ENCODE measurements at regions not wholly inside any gene's neighbourhood (a gene's known extent, or its start where the extent isn't known, plus 50 kb on each side); places are given as distances from the start of the nearest gene placed in this dataset.
"Not testable (repeated sequence)": the region's sequence is repeated elsewhere in the genome, so short reads cannot be mapped to it uniquely, and the experiment has no call there.

- TF ChIP-seq CTCF (IDR thresholded peaks at IDR 0.05; ENCODE audit: low read depth, low read length): no peak
- in situ Hi-C loops (cut with HindIII; ENCODE audit: low sequenced_read_pairs): no loop called here
- H3K4me3 ChIP-seq (ENCODE audit: low read depth, low read length): no peak overlapping the region
- no peak for DNase-seq (ENCODE audit: low read depth, low spot score)
These were observed 183.2 kb downstream of the UXS1 start for GRCh38 chr2:106010818-106011355.

GRCh38 chr2:106009096-106009495 lies 185.0 kb downstream of the UXS1 start:
- no peak for TF ChIP-seq CTCF (IDR thresholded peaks at IDR 0.05; ENCODE audit: low read depth, low read length)
- H3K4me3 ChIP-seq (ENCODE audit: low read depth, low read length): no peak overlapping the region
- in situ Hi-C loops (cut with HindIII; ENCODE audit: low sequenced_read_pairs): no loop called here
- DNase-seq (ENCODE audit: low read depth, low spot score): no peak

- H3K4me3 ChIP-seq (ENCODE audit: low read depth, low read length): no peak overlapping the region
- in situ Hi-C loops (cut with HindIII; ENCODE audit: low sequenced_read_pairs): no loop called here
- TF ChIP-seq CTCF (IDR thresholded peaks at IDR 0.05; ENCODE audit: low read depth, low read length): no peak
- no peak for DNase-seq (ENCODE audit: low read depth, low spot score)
These were observed 189.2 kb downstream of the UXS1 start for GRCh38 chr2:106004851-106005250.

GRCh38 chr2:105999211-105999989 lies 194.7 kb downstream of the UXS1 start:
- H3K4me3 ChIP-seq (ENCODE audit: low read depth, low read length): no peak overlapping the region
- no peak for DNase-seq (ENCODE audit: low read depth, low spot score)
- no peak for TF ChIP-seq CTCF (IDR thresholded peaks at IDR 0.05; ENCODE audit: low read depth, low read length)
- in situ Hi-C loops (cut with HindIII; ENCODE audit: low sequenced_read_pairs): no loop called here

- in situ Hi-C loops (cut with HindIII; ENCODE audit: low sequenced_read_pairs): no loop called here
- H3K4me3 ChIP-seq (ENCODE audit: low read depth, low read length): no peak overlapping the region
- TF ChIP-seq CTCF (IDR thresholded peaks at IDR 0.05; ENCODE audit: low read depth, low read length): no peak
- DNase-seq (ENCODE audit: low read depth, low spot score): no peak
These were observed 196.4 kb downstream of the UXS1 start for GRCh38 chr2:105997711-105998110.

GRCh38 chr2:105990624-105991023 lies 203.5 kb downstream of the UXS1 start:
- DNase-seq (ENCODE audit: low read depth, low spot score): no peak
- no peak overlapping the region for H3K4me3 ChIP-seq (ENCODE audit: low read depth, low read length)
- no peak for TF ChIP-seq CTCF (IDR thresholded peaks at IDR 0.05; ENCODE audit: low read depth, low read length)
- in situ Hi-C loops (cut with HindIII; ENCODE audit: low sequenced_read_pairs): no loop called here

GRCh38 chr2:105989803-105990202 lies 204.3 kb downstream of the UXS1 start:
- H3K4me3 ChIP-seq (ENCODE audit: low read depth, low read length); DNase-seq (ENCODE audit: low read depth, low spot score); in situ Hi-C loops (cut with HindIII; ENCODE audit: low sequenced_read_pairs): not testable (repeated sequence)

Measured in astrocyte of the spinal cord (primary cell).